HCT116 (cell line): ENCODE measurements at regions not wholly inside any gene's neighbourhood (a gene's known extent, or its start where the extent isn't known, plus 50 kb on each side); places are given as distances from the start of the nearest gene placed in this dataset.

Experiments used
- ATAC-seq: fragments of 200-7000 bp; cut with Tn5 transposase; 2 replicates; pipeline ENCODE4 v1.9.1; 2020; ENCODE audit warnings: mild to moderate bottlenecking, moderate library complexity
- BruUV-seq: library from RNA; stranded (reverse); fragments of 400-500 nt; replicated peaks from 2 replicates; lab custom pipeline; 2021; lab: Mats Ljungman, UMichigan
- CTCF ChIA-PET: fragments of 300-600 bp; sonication (Branson Sonifier 250); formaldehyde crosslinking; loops from one replicate; lab custom pipeline; 2021; ENCODE audit warnings: antibody characterized with exemption; lab: Charles Lee
- POLR2A ChIA-PET: fragments of 300-600, 350-600 bp; sonication (Branson Sonifier 250); formaldehyde crosslinking; loops from one replicate; lab custom pipeline; 2021; ENCODE audit warnings: antibody characterized with exemption; lab: Charles Lee
- RAD21 ChIA-PET, 2 experiments: fragments of 300-600 bp; sonication (Branson Sonifier 250); formaldehyde crosslinking; loops; one replicate each; lab custom pipeline; 2023; ENCODE audit warnings: low total read pairs in 2 of 2; ENCODE audit not compliant: uncharacterized antibody in 2 of 2, unreplicated experiment in 2 of 2, low non-redundant PET in 1 of 2; lab: Charles Lee
- DNase-seq: peaks from one replicate; pipeline ENCODE4 v3.0.0-alpha.2; 2010; ENCODE audit warnings: low read depth, low spot score
- H2AFZ ChIP-seq: fragments of 200-600 bp; shearing (Covaris generic), sonication (generic); 2 replicates; pipeline ENCODE4 v1.6.1; 2017; ENCODE audit warnings: low read depth, mixed run types, mixed read lengths, antibody characterized with exemption, low read length; ENCODE audit not compliant: poor library complexity, severe bottlenecking
- H3K27ac ChIP-seq: 2 replicates; pipeline ENCODE4 v1.5.1; 2012; ENCODE audit warnings: low read depth, low read length
- H3K27me3 ChIP-seq: fragments of 200-600 bp; sonication (generic); 2 replicates; pipeline ENCODE4 v1.6.1; 2016; ENCODE audit warnings: mixed run types, low read length, mixed read lengths; ENCODE audit not compliant: insufficient read depth
- H3K36me3 ChIP-seq, 2 experiments: fragments of 200-500 bp in 1 of 2; fragments of 200-600 bp in 1 of 2; sonication (Bioruptor generic) in 1 of 2; sonication (generic) in 1 of 2; 2 replicates each; pipeline versions ENCODE4 v1.5.1 to v1.6.1; 2014 to 2016; ENCODE audit warnings: low read length in 2 of 2, inconsistent platforms in 1 of 2, mixed read lengths in 1 of 2, mixed run types in 1 of 2; ENCODE audit not compliant: insufficient read depth in 2 of 2, control insufficient read depth in 1 of 2
- H3K4me1 ChIP-seq, 2 experiments: fragments of 200-600 bp in 1 of 2; sonication (generic) in 1 of 2; 2 replicates each; pipeline versions ENCODE4 v1.5.1 to v1.6.1; 2012 to 2017; ENCODE audit warnings: low read length in 2 of 2, inconsistent platforms in 1 of 2, mild to moderate bottlenecking in 1 of 2, mixed read lengths in 1 of 2, mixed run types in 1 of 2, moderate library complexity in 1 of 2; ENCODE audit not compliant: insufficient read depth in 2 of 2, control insufficient read depth in 1 of 2
- H3K4me2 ChIP-seq: fragments of 200-600 bp; sonication (generic); 2 replicates; pipeline ENCODE4 v1.6.1; 2017; ENCODE audit warnings: mixed run types, low read length, mixed read lengths
- H3K4me3 ChIP-seq, 2 experiments: fragments of 200-600 bp in 1 of 2; sonication (generic) in 1 of 2; replicated peaks in 1 of 2; 2 replicates each; pipeline ENCODE4 v1.5.1; 2011 to 2016; ENCODE audit warnings: low read length in 2 of 2, control low read depth in 1 of 2, low read depth in 1 of 2, mild to moderate bottlenecking in 1 of 2, mixed read lengths in 1 of 2, mixed run types in 1 of 2
- H3K79me2 ChIP-seq: fragments of 200-600 bp; sonication (generic); 2 replicates; pipeline ENCODE4 v1.6.1; 2017; ENCODE audit warnings: mild to moderate bottlenecking, mixed run types, low read length, moderate library complexity, mixed read lengths; ENCODE audit not compliant: insufficient read depth
- H3K9ac ChIP-seq: fragments of 200-600 bp; sonication (generic); 2 replicates; pipeline ENCODE4 v1.6.1; 2016; ENCODE audit warnings: low read length, mixed read lengths
- H3K9me2 ChIP-seq: fragments of 200-600 bp; sonication (generic), shearing (Covaris generic); 2 replicates; pipeline ENCODE4 v1.6.1; 2017; ENCODE audit warnings: mixed run types, mild to moderate bottlenecking, moderate library complexity; ENCODE audit not compliant: insufficient read depth
- H3K9me3 ChIP-seq, 2 experiments: fragments of 200-500 bp in 1 of 2; fragments of 200-600 bp in 1 of 2; sonication (Bioruptor generic) in 1 of 2; sonication (generic) in 1 of 2; 2 replicates each; pipeline ENCODE4 v1.6.1; 2014 to 2017; ENCODE audit warnings: low read length in 2 of 2, mixed read lengths in 2 of 2, inconsistent platforms in 1 of 2, low read depth in 1 of 2, mild to moderate bottlenecking in 1 of 2, mixed run types in 1 of 2, moderate library complexity in 1 of 2; ENCODE audit not compliant: control insufficient read depth in 1 of 2, insufficient read depth in 1 of 2
- H4K20me1 ChIP-seq: fragments of 200-600 bp; sonication (generic), shearing (Covaris generic); 2 replicates; pipeline ENCODE4 v1.6.1; 2017; ENCODE audit warnings: mixed run types, mild to moderate bottlenecking, moderate library complexity; ENCODE audit not compliant: insufficient read depth
- CBX3 ChIP-seq: IDR thresholded peaks from 2 replicates; pipeline ENCODE4 v1.6.1; 2012; ENCODE audit warnings: low read depth
- EGR1 ChIP-seq: IDR thresholded peaks from 2 replicates; pipeline ENCODE4 v1.6.1; 2012; ENCODE audit warnings: low read depth
- ELF1 ChIP-seq: IDR thresholded peaks from 2 replicates; pipeline ENCODE4 v1.6.1; 2012; ENCODE audit warnings: low read depth, borderline replicate concordance
- POLR2A ChIP-seq: IDR thresholded peaks from 2 replicates; pipeline ENCODE4 v1.7.0; 2011; ENCODE audit warnings: borderline replicate concordance; ENCODE audit not compliant: insufficient read depth, insufficient read length; ENCODE audit errors: extremely low read depth
- TCF7L2 ChIP-seq: IDR thresholded peaks from 2 replicates; pipeline ENCODE4 v1.7.0; 2011; ENCODE audit warnings: borderline replicate concordance, inconsistent platforms; ENCODE audit not compliant: insufficient read depth, insufficient read length; ENCODE audit errors: extremely low read depth
- intact Hi-C: fragments of 100-400 bp; cut with micrococcal nuclease; formaldehyde crosslinking; loops from 2 replicates; pipeline ENCODE4 v1.10.0; 2022
- TF ChIP-seq, protein P1 (sequence below), 3 experiments: fragments of 200-600 bp in 1 of 3; sonication (generic) in 1 of 3; IDR thresholded peaks in 2 of 3; conservative IDR thresholded peaks in 1 of 3; 2 replicates each; pipeline ENCODE4 v1.5.1; 2012 to 2017; ENCODE audit warnings: low read depth in 2 of 3, low read length in 2 of 3, antibody characterized with exemption in 1 of 3, borderline replicate concordance in 1 of 3, control low read depth in 1 of 3, mild to moderate bottlenecking in 1 of 3, mixed read lengths in 1 of 3, mixed run types in 1 of 3, moderate library complexity in 1 of 3; ENCODE audit not compliant: insufficient read depth in 1 of 3

DNA sequence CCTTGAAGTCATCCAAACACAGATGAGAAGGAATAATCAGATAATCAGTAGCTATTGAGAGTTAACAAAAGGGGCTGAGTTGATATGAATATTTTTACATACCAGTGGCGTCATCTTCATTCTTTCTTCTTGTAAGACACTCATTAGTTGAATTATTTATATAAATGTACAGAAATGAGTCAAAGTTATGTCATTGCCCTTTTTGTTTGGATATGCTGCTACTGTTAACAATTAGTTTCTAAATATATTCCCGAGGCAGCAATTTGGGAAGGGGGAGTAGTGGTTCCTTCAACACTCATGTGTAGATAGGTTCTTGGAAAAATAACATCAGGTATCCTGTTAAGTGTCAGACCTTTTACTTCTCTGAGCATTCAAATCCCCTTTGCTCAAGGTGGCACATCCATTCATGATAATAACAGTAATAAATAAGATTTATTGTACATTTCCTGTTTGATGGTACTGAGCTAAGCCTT, 436.6 kb downstream of the SPRY1 start:
- ChIA-PET POLR2A (no interaction called here), CTCF (no interaction called here), RAD21 (no interaction called here)
- TF ChIP-seq CBX3 (no peak), TCF7L2 (no peak)
- no TSS peak for BruUV-seq
- no peak overlapping the region for H3K4me2 ChIP-seq
- no peak for ATAC-seq
- peaks cover 0 to 3% of the 10 kb centered on the region in 2 experiments; a peak in 1 of 4 replicates for H3K4me1 ChIP-seq
- no peak overlapping the region for H3K4me3 ChIP-seq
- intact Hi-C loops = no loop called here
- no peak for DNase-seq
- H3K27ac ChIP-seq = no peak overlapping the region
- H3K9ac ChIP-seq = no peak overlapping the region
- H4K20me1 ChIP-seq = no peaks in the 10 kb centered on the region
- no peaks in the 10 kb centered on the region for H3K9me3 ChIP-seq
- H3K9me2 ChIP-seq = no peaks in the 10 kb centered on the region
- H2AFZ ChIP-seq = no peak overlapping the region
- no peaks in the 10 kb centered on the region for H3K36me3 ChIP-seq
- H3K79me2 ChIP-seq = no peaks in the 10 kb centered on the region
- no peaks in the 10 kb centered on the region for H3K27me3 ChIP-seq

DNA sequence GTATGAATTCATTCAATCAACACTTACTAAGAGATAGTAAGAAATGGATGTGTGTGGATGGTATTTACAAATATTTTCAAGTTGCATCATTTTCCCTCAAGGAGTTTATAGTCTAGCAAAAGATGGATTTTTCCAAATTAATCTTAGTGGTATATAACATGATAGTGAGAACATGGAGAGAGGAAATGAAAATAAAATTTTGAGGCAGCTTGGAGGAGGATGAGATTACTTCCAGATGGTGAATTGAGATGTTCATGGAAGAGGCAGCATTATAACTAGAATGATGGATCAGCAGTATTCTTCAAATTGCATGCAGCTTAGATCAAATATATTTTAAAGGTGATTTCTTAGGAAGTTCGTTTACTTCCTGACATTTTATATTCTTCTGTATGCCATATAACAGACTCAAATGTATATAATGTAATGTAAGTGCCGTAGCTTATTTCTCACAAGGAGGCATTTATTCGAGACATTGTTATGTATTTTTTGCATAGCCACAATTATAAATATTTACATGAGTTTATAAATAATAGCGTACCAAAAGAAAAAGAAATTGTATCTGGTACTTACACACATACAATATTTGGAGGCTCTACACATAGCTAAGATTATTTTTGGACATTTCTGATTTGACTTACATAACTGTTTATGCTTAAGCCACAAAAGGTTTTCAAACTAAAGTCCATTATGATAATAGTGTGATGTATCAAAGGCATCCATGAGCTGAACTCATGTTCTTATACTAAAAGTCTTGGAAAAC, 439.4 kb downstream of the SPRY1 start:
- H4K20me1 ChIP-seq = no peaks in the 10 kb centered on the region
- intact Hi-C loops = no loop called here
- no peaks in the 10 kb centered on the region for H3K27me3 ChIP-seq
- no peaks in the 10 kb centered on the region for H3K9me3 ChIP-seq
- POLR2A ChIA-PET = no interaction called here
- TF ChIP-seq POLR2A (no peak), ELF1 (no peak), EGR1 (no peak), TCF7L2 (no peak)
- TF ChIP-seq, protein P1, sequence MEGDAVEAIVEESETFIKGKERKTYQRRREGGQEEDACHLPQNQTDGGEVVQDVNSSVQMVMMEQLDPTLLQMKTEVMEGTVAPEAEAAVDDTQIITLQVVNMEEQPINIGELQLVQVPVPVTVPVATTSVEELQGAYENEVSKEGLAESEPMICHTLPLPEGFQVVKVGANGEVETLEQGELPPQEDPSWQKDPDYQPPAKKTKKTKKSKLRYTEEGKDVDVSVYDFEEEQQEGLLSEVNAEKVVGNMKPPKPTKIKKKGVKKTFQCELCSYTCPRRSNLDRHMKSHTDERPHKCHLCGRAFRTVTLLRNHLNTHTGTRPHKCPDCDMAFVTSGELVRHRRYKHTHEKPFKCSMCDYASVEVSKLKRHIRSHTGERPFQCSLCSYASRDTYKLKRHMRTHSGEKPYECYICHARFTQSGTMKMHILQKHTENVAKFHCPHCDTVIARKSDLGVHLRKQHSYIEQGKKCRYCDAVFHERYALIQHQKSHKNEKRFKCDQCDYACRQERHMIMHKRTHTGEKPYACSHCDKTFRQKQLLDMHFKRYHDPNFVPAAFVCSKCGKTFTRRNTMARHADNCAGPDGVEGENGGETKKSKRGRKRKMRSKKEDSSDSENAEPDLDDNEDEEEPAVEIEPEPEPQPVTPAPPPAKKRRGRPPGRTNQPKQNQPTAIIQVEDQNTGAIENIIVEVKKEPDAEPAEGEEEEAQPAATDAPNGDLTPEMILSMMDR (IDR thresholded peaks at IDR 0.05 in 2 of 3, conservative IDR thresholded peaks at IDR 0.05 in 1 of 3; ENCODE audit: borderline replicate concordance in 1 of 3, insufficient read depth in 1 of 3, low read depth in 2 of 3, low read length in 2 of 3) = no peak
- H3K79me2 ChIP-seq = no peaks in the 10 kb centered on the region
- RAD21 ChIA-PET = no interaction called here
- H3K4me2 ChIP-seq = no peak overlapping the region
- no peak overlapping the region for H2AFZ ChIP-seq
- peaks cover 0 to 3% of the 10 kb centered on the region in 2 experiments; a peak in 1 of 4 replicates for H3K4me1 ChIP-seq
- CTCF ChIA-PET = interaction anchor here (1.1 kb wide), 1 partner anchor 63 kb away, joined by 4 read pairs; no protein-coding TSS in a partner anchor
- no peaks in the 10 kb centered on the region for H3K36me3 ChIP-seq
- no peak overlapping the region for H3K4me3 ChIP-seq
- DNase-seq (no peak), ATAC-seq (no peak)
- H3K9me2 ChIP-seq = no peaks in the 10 kb centered on the region
- H3K27ac ChIP-seq = no peak overlapping the region
- H3K9ac ChIP-seq = no peak overlapping the region
- no TSS peak for BruUV-seq
